Aorta (tissue), 5 donors: ENCODE measurements at regions not wholly inside any gene's neighbourhood (a gene's known extent, or its start where the extent isn't known, plus 50 kb on each side); places are given as distances from the start of the nearest gene placed in this dataset.
"Not testable (repeated sequence)": the region's sequence is repeated elsewhere in the genome, so short reads cannot be mapped to it uniquely, and the experiment has no call there.

ENCODE experiments used
- ATAC-seq: fragments of 200-7000 bp; cut with Tn5 transposase; one replicate; pipeline ENCODE4 v1.9.1; 2022; ENCODE audit warnings: moderate library complexity; ENCODE audit not compliant: low FRiP score
- DNase-seq, 2 donors: peaks; one replicate each; pipeline ENCODE4 v3.0.0-alpha.2; 2020
- H3K27ac ChIP-seq, 2 donors: one replicate each; pipeline ENCODE4 v1.5.1; 2013; ENCODE audit warnings: low read length in 2 of 2, mild to moderate bottlenecking in 2 of 2, moderate library complexity in 2 of 2, control low read depth in 1 of 2, inconsistent platforms in 1 of 2, low read depth in 1 of 2
- H3K27me3 ChIP-seq, 2 donors: one replicate each; pipeline ENCODE4 v1.6.1; 2013; ENCODE audit warnings: control low read depth in 1 of 2, low read length in 1 of 2, mild to moderate bottlenecking in 1 of 2, moderate library complexity in 1 of 2; ENCODE audit not compliant: insufficient read depth in 2 of 2, control insufficient read depth in 1 of 2
- H3K36me3 ChIP-seq, 2 donors: one replicate each; pipeline ENCODE4 v1.6.1; 2013; ENCODE audit warnings: control low read depth in 1 of 2, low read length in 1 of 2, mild to moderate bottlenecking in 1 of 2; ENCODE audit not compliant: insufficient read depth in 2 of 2, control insufficient read depth in 1 of 2
- H3K4me1 ChIP-seq, 2 donors: one replicate each; pipeline ENCODE4 v1.6.1; 2013; ENCODE audit warnings: low read length in 2 of 2, control low read depth in 1 of 2, mild to moderate bottlenecking in 1 of 2, moderate library complexity in 1 of 2; ENCODE audit not compliant: insufficient read depth in 2 of 2, control insufficient read depth in 1 of 2
- H3K4me3 ChIP-seq, 2 donors: one replicate each; pipeline ENCODE4 v1.5.1; 2013; ENCODE audit warnings: low read length in 2 of 2, control low read depth in 1 of 2, mild to moderate bottlenecking in 1 of 2
- H3K9me3 ChIP-seq: one replicate; pipeline ENCODE4 v1.6.1; 2013; ENCODE audit warnings: mild to moderate bottlenecking, low read length; ENCODE audit not compliant: control insufficient read depth
- WGBS, 2 donors: extraction: QIAGEN DNeasy Blood & Tissue Kit; methylation state at CpG; one replicate each; pipeline ENCODE4 v1.1.7; 2013; 5-methylcytosine and 5-hydroxymethylcytosine counted together
- intact Hi-C, 2 donors: fragments of 100-400 bp; cut with DNase I; formaldehyde crosslinking; loops; one replicate each; pipeline versions ENCODE4 v1.14.2 to v1.15.0; 2022
- donor health status: healthy with polysubstance abuse.
- donor health status: Bipolar disorder and iron deficiency.
- donor health status: DM: no; HTN: no; CAD: no.
- donor health status: DM: no; HTN: no; CAD: no.
- donor health status: DM: yes; HTN: yes; CAD: no.

GRCh38 chr3:178099274-178099673 lies 437.0 kb upstream of the KCNMB2 start:
- no peak overlapping the region for H3K27ac ChIP-seq
- ATAC-seq (no peak), DNase-seq (no peak)
- H3K27me3 ChIP-seq = no peaks in the 10 kb centered on the region
- WGBS, 2 donors = 97% methylated on average over 4 of the region's 4 CpGs
- H3K4me1 ChIP-seq = no peaks in the 10 kb centered on the region
- intact Hi-C loops = no loop called here
- no peak overlapping the region for H3K4me3 ChIP-seq
- H3K9me3 ChIP-seq = no peaks in the 10 kb centered on the region
- H3K36me3 ChIP-seq = no peaks in the 10 kb centered on the region

- H3K4me3 ChIP-seq = no peak overlapping the region
- 72 to 75% methylated on average over 2 of the region's 2 CpGs for WGBS, 2 donors
- no peaks in the 10 kb centered on the region for H3K9me3 ChIP-seq
- intact Hi-C loops = no loop called here
- ATAC-seq = no peak
- no peak for DNase-seq
- no peaks in the 10 kb centered on the region for H3K4me1 ChIP-seq
- H3K36me3 ChIP-seq = no peaks in the 10 kb centered on the region
- no peak overlapping the region for H3K27ac ChIP-seq
- no peaks in the 10 kb centered on the region for H3K27me3 ChIP-seq
These were observed 436.4 kb upstream of the KCNMB2 start for GRCh38 chr3:178099862-178100261.

GRCh38 chr3:178100908-178101307 lies 435.3 kb upstream of the KCNMB2 start:
- DNase-seq (no peak), ATAC-seq (no peak)
- no peak overlapping the region for H3K27ac ChIP-seq
- intact Hi-C loops = no loop called here
- H3K27me3 ChIP-seq = no peaks in the 10 kb centered on the region
- no peaks in the 10 kb centered on the region for H3K9me3 ChIP-seq
- no peaks in the 10 kb centered on the region for H3K4me1 ChIP-seq
- H3K36me3 ChIP-seq = no peaks in the 10 kb centered on the region
- H3K4me3 ChIP-seq = no peak overlapping the region

- Histone ChIP-seq H3K27ac (no peak overlapping the region), H3K4me3 (no peak overlapping the region), H3K36me3 (no peaks in the 10 kb centered on the region), H3K27me3 (no peaks in the 10 kb centered on the region), H3K9me3 (no peaks in the 10 kb centered on the region), H3K4me1 (no peaks in the 10 kb centered on the region)
- DNase-seq (no peak), ATAC-seq (no peak)
- intact Hi-C loops = no loop called here
- 77 to 88% methylated on average over 2 of the region's 2 CpGs for WGBS, 2 donors
These were observed 433.1 kb upstream of the KCNMB2 start for GRCh38 chr3:178103140-178103539.

GRCh38 chr3:178107804-178108203 lies 428.4 kb upstream of the KCNMB2 start:
- Histone ChIP-seq H3K27me3 (no peaks in the 10 kb centered on the region), H3K36me3 (no peaks in the 10 kb centered on the region), H3K9me3 (no peaks in the 10 kb centered on the region), H3K4me1 (no peaks in the 10 kb centered on the region), H3K4me3 (no peak overlapping the region), H3K27ac (no peak overlapping the region)
- ATAC-seq = no peak
- intact Hi-C loops = no loop called here
- 95 to 99% methylated on average over 2 of the region's 2 CpGs for WGBS, 2 donors
- no peak for DNase-seq

- DNase-seq (no peak), ATAC-seq (no peak)
- 71 to 88% methylated on average over 2 of the region's 2 CpGs for WGBS, 2 donors
- Histone ChIP-seq H3K4me3 (no peak overlapping the region), H3K9me3 (no peaks in the 10 kb centered on the region), H3K4me1 (no peaks in the 10 kb centered on the region), H3K27me3 (no peaks in the 10 kb centered on the region), H3K36me3 (no peaks in the 10 kb centered on the region), H3K27ac (no peak overlapping the region)
- intact Hi-C loops = no loop called here
These were observed 426.5 kb upstream of the KCNMB2 start for GRCh38 chr3:178109691-178110090.

- no peak overlapping the region for H3K27ac ChIP-seq
- intact Hi-C loops = no loop called here
- H3K36me3 ChIP-seq = no peaks in the 10 kb centered on the region
- ATAC-seq (no peak), DNase-seq (no peak)
- H3K27me3 ChIP-seq = no peaks in the 10 kb centered on the region
- H3K4me3 ChIP-seq = no peak overlapping the region
- 95 to 96% methylated on average over 6 of the region's 6 CpGs for WGBS, 2 donors
- H3K4me1 ChIP-seq = no peaks in the 10 kb centered on the region
- no peaks in the 10 kb centered on the region for H3K9me3 ChIP-seq
These were observed 424.1 kb upstream of the KCNMB2 start for GRCh38 chr3:178112134-178112533.

GRCh38 chr3:178112552-178112951 lies 423.7 kb upstream of the KCNMB2 start:
- H3K27me3 ChIP-seq, H3K4me1 ChIP-seq, ATAC-seq, intact Hi-C loops, H3K9me3 ChIP-seq, H3K36me3 ChIP-seq, DNase-seq, H3K4me3 ChIP-seq, H3K27ac ChIP-seq: not testable (repeated sequence)
- WGBS, 2 donors = 91 to 100% methylated on average over 1 of the region's 1 CpG

GRCh38 chr3:178117641-178118040 lies 418.6 kb upstream of the KCNMB2 start:
- Histone ChIP-seq H3K9me3 (no peaks in the 10 kb centered on the region), H3K4me3 (no peak overlapping the region), H3K27me3 (no peaks in the 10 kb centered on the region), H3K4me1 (no peaks in the 10 kb centered on the region), H3K27ac (no peak overlapping the region), H3K36me3 (no peaks in the 10 kb centered on the region)
- DNase-seq = no peak
- WGBS, 2 donors = 91 to 93% methylated on average over 2 to 3 of the region's 3 CpGs
- intact Hi-C loops = no loop called here
- no peak for ATAC-seq
